HCT116 (cell line): ENCODE measurements at regions not wholly inside any gene's neighbourhood (a gene's known extent, or its start where the extent isn't known, plus 50 kb on each side); places are given as distances from the start of the nearest gene placed in this dataset.

Source experiments
- ATAC-seq: fragments of 200-7000 bp; cut with Tn5 transposase; 2 replicates; pipeline ENCODE4 v1.9.1; 2020; ENCODE audit warnings: mild to moderate bottlenecking, moderate library complexity
- BruUV-seq: library from RNA; stranded (reverse); fragments of 400-500 nt; replicated peaks from 2 replicates; lab custom pipeline; 2021; lab: Mats Ljungman, UMichigan
- CTCF ChIA-PET: fragments of 300-600 bp; sonication (Branson Sonifier 250); formaldehyde crosslinking; loops from one replicate; lab custom pipeline; 2021; ENCODE audit warnings: antibody characterized with exemption; lab: Charles Lee
- POLR2A ChIA-PET: fragments of 300-600, 350-600 bp; sonication (Branson Sonifier 250); formaldehyde crosslinking; loops from one replicate; lab custom pipeline; 2021; ENCODE audit warnings: antibody characterized with exemption; lab: Charles Lee
- RAD21 ChIA-PET, 2 experiments: fragments of 300-600 bp; sonication (Branson Sonifier 250); formaldehyde crosslinking; loops; one replicate each; lab custom pipeline; 2023; ENCODE audit warnings: low total read pairs in 2 of 2; ENCODE audit not compliant: uncharacterized antibody in 2 of 2, unreplicated experiment in 2 of 2, low non-redundant PET in 1 of 2; lab: Charles Lee
- DNase-seq: peaks from one replicate; pipeline ENCODE4 v3.0.0-alpha.2; 2010; ENCODE audit warnings: low read depth, low spot score
- H2AFZ ChIP-seq: fragments of 200-600 bp; shearing (Covaris generic), sonication (generic); 2 replicates; pipeline ENCODE4 v1.6.1; 2017; ENCODE audit warnings: low read depth, mixed run types, mixed read lengths, antibody characterized with exemption, low read length; ENCODE audit not compliant: poor library complexity, severe bottlenecking
- H3K27ac ChIP-seq: 2 replicates; pipeline ENCODE4 v1.5.1; 2012; ENCODE audit warnings: low read depth, low read length
- H3K27me3 ChIP-seq: fragments of 200-600 bp; sonication (generic); 2 replicates; pipeline ENCODE4 v1.6.1; 2016; ENCODE audit warnings: mixed run types, low read length, mixed read lengths; ENCODE audit not compliant: insufficient read depth
- H3K36me3 ChIP-seq, 2 experiments: fragments of 200-500 bp in 1 of 2; fragments of 200-600 bp in 1 of 2; sonication (Bioruptor generic) in 1 of 2; sonication (generic) in 1 of 2; 2 replicates each; pipeline versions ENCODE4 v1.5.1 to v1.6.1; 2014 to 2016; ENCODE audit warnings: low read length in 2 of 2, inconsistent platforms in 1 of 2, mixed read lengths in 1 of 2, mixed run types in 1 of 2; ENCODE audit not compliant: insufficient read depth in 2 of 2, control insufficient read depth in 1 of 2
- H3K4me1 ChIP-seq, 2 experiments: fragments of 200-600 bp in 1 of 2; sonication (generic) in 1 of 2; 2 replicates each; pipeline versions ENCODE4 v1.5.1 to v1.6.1; 2012 to 2017; ENCODE audit warnings: low read length in 2 of 2, inconsistent platforms in 1 of 2, mild to moderate bottlenecking in 1 of 2, mixed read lengths in 1 of 2, mixed run types in 1 of 2, moderate library complexity in 1 of 2; ENCODE audit not compliant: insufficient read depth in 2 of 2, control insufficient read depth in 1 of 2
- H3K4me2 ChIP-seq: fragments of 200-600 bp; sonication (generic); 2 replicates; pipeline ENCODE4 v1.6.1; 2017; ENCODE audit warnings: mixed run types, low read length, mixed read lengths
- H3K4me3 ChIP-seq, 2 experiments: fragments of 200-600 bp in 1 of 2; sonication (generic) in 1 of 2; replicated peaks in 1 of 2; 2 replicates each; pipeline ENCODE4 v1.5.1; 2011 to 2016; ENCODE audit warnings: low read length in 2 of 2, control low read depth in 1 of 2, low read depth in 1 of 2, mild to moderate bottlenecking in 1 of 2, mixed read lengths in 1 of 2, mixed run types in 1 of 2
- H3K79me2 ChIP-seq: fragments of 200-600 bp; sonication (generic); 2 replicates; pipeline ENCODE4 v1.6.1; 2017; ENCODE audit warnings: mild to moderate bottlenecking, mixed run types, low read length, moderate library complexity, mixed read lengths; ENCODE audit not compliant: insufficient read depth
- H3K9ac ChIP-seq: fragments of 200-600 bp; sonication (generic); 2 replicates; pipeline ENCODE4 v1.6.1; 2016; ENCODE audit warnings: low read length, mixed read lengths
- H3K9me2 ChIP-seq: fragments of 200-600 bp; sonication (generic), shearing (Covaris generic); 2 replicates; pipeline ENCODE4 v1.6.1; 2017; ENCODE audit warnings: mixed run types, mild to moderate bottlenecking, moderate library complexity; ENCODE audit not compliant: insufficient read depth
- H3K9me3 ChIP-seq, 2 experiments: fragments of 200-500 bp in 1 of 2; fragments of 200-600 bp in 1 of 2; sonication (Bioruptor generic) in 1 of 2; sonication (generic) in 1 of 2; 2 replicates each; pipeline ENCODE4 v1.6.1; 2014 to 2017; ENCODE audit warnings: low read length in 2 of 2, mixed read lengths in 2 of 2, inconsistent platforms in 1 of 2, low read depth in 1 of 2, mild to moderate bottlenecking in 1 of 2, mixed run types in 1 of 2, moderate library complexity in 1 of 2; ENCODE audit not compliant: control insufficient read depth in 1 of 2, insufficient read depth in 1 of 2
- H4K20me1 ChIP-seq: fragments of 200-600 bp; sonication (generic), shearing (Covaris generic); 2 replicates; pipeline ENCODE4 v1.6.1; 2017; ENCODE audit warnings: mixed run types, mild to moderate bottlenecking, moderate library complexity; ENCODE audit not compliant: insufficient read depth
- CBX3 ChIP-seq: IDR thresholded peaks from 2 replicates; pipeline ENCODE4 v1.6.1; 2012; ENCODE audit warnings: low read depth
- CEBPB ChIP-seq: IDR thresholded peaks from 2 replicates; pipeline ENCODE4 v1.6.1; 2012; ENCODE audit warnings: low read depth
- CTCF ChIP-seq, 3 experiments: fragments of 200-600 bp in 1 of 3; sonication (generic) in 1 of 3; IDR thresholded peaks in 2 of 3; conservative IDR thresholded peaks in 1 of 3; 2 replicates each; pipeline ENCODE4 v1.5.1; 2012 to 2017; ENCODE audit warnings: low read depth in 2 of 3, low read length in 2 of 3, antibody characterized with exemption in 1 of 3, borderline replicate concordance in 1 of 3, control low read depth in 1 of 3, mild to moderate bottlenecking in 1 of 3, mixed read lengths in 1 of 3, mixed run types in 1 of 3, moderate library complexity in 1 of 3; ENCODE audit not compliant: insufficient read depth in 1 of 3
- ELF1 ChIP-seq: IDR thresholded peaks from 2 replicates; pipeline ENCODE4 v1.6.1; 2012; ENCODE audit warnings: low read depth, borderline replicate concordance
- EZH2 ChIP-seq: fragments of 200-600 bp; sonication (generic); IDR thresholded peaks from 2 replicates; pipeline ENCODE4 v1.6.1; 2017; ENCODE audit warnings: antibody characterized with exemption, mixed run types
- JUND ChIP-seq: IDR thresholded peaks from 2 replicates; pipeline ENCODE4 v1.6.1; 2012
- RAD21 ChIP-seq: IDR thresholded peaks from 2 replicates; pipeline ENCODE4 v1.6.1; 2012; ENCODE audit warnings: low read depth, mild to moderate bottlenecking
- SIN3A ChIP-seq: IDR thresholded peaks from 2 replicates; pipeline ENCODE4 v1.6.1; 2012; ENCODE audit warnings: low read depth
- SRF ChIP-seq: IDR thresholded peaks from 2 replicates; pipeline ENCODE4 v1.6.1; 2012; ENCODE audit warnings: low read depth
- TCF7L2 ChIP-seq: IDR thresholded peaks from 2 replicates; pipeline ENCODE4 v1.7.0; 2011; ENCODE audit warnings: borderline replicate concordance, inconsistent platforms; ENCODE audit not compliant: insufficient read depth, insufficient read length; ENCODE audit errors: extremely low read depth
- ZFX ChIP-seq: fragments of 450-650 bp; IDR thresholded peaks from 2 replicates; pipeline ENCODE4 v1.6.1; 2017
- ZNF274 ChIP-seq: fragments of 200-500 bp; sonication (Bioruptor generic); IDR thresholded peaks from 2 replicates; pipeline ENCODE4 v1.6.1; 2014; ENCODE audit warnings: mild to moderate bottlenecking, low read depth, low read length, inconsistent platforms
- intact Hi-C: fragments of 100-400 bp; cut with micrococcal nuclease; formaldehyde crosslinking; loops from 2 replicates; pipeline ENCODE4 v1.10.0; 2022
- TF ChIP-seq, protein P1 (sequence below): IDR thresholded peaks from 2 replicates; pipeline ENCODE4 v1.6.1; 2011; ENCODE audit warnings: mild to moderate bottlenecking, low read length, moderate library complexity; ENCODE audit not compliant: insufficient replicate concordance; ENCODE audit errors: extremely low read depth
- TF ChIP-seq, protein P2 (sequence below): IDR thresholded peaks from 2 replicates; pipeline ENCODE4 v1.6.1; 2012
- TF ChIP-seq, protein P3 (sequence below): IDR thresholded peaks from 2 replicates; pipeline ENCODE4 v1.6.1; 2012; ENCODE audit warnings: low read depth

DNA sequence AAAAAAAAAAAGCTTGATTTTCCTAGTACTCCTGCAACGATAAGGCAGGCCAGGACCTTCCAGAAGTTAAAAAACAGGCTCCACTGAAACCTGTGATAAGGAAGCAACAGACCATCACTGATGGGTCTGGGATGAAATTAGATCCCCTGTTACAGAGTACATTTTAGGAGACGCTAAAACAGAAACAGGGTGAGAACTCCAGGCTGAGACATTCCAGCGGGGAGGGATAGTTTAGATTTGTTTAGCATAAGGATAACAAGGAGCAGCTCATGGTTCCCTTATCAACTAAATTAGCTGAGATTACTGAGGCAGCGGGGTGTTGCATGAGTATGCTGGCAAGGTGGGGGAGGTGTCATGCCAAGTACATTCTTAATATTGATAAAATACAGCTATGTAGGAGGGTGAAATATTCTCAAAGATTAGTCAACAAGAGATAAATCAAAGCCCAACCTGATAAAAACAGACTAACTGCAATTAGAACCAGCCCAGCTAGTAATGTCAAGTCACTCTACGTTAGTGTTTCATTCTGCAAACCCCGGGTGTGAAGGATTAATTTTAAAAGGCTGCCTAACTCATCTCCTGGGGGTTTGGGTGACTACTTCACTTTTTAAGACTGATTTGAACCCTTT is 75.0 kb upstream of the BZW1 start (continued):
- TF ChIP-seq, protein P1, sequence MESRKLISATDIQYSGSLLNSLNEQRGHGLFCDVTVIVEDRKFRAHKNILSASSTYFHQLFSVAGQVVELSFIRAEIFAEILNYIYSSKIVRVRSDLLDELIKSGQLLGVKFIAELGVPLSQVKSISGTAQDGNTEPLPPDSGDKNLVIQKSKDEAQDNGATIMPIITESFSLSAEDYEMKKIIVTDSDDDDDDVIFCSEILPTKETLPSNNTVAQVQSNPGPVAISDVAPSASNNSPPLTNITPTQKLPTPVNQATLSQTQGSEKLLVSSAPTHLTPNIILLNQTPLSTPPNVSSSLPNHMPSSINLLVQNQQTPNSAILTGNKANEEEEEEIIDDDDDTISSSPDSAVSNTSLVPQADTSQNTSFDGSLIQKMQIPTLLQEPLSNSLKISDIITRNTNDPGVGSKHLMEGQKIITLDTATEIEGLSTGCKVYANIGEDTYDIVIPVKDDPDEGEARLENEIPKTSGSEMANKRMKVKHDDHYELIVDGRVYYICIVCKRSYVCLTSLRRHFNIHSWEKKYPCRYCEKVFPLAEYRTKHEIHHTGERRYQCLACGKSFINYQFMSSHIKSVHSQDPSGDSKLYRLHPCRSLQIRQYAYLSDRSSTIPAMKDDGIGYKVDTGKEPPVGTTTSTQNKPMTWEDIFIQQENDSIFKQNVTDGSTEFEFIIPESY: no peak
- TF ChIP-seq RAD21: no peak

DNA sequence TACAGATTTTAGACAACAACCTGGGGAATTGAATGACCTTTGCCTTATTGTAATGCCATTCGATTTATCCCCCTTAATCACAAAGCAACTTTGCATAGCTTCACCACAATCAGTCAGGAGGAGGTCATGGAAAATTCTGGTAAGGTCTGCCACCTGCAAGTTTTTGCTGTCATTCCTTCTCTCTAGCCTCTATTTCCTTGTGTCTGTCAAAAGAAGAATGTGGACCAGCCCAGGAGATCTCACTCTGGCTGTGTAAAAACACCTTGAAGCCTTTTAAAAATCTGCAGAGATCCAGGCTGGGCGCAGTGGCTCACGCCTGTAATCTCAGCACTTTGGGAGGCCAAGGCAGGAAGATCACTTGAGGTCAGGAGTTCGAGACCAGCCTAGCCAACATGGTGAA is 74.1 kb upstream of the BZW1 start:
- DNase-seq (no peak), ATAC-seq (no peak)
- Histone ChIP-seq H3K4me1 (peaks cover 0 to 14% of the 10 kb centered on the region in 2 experiments; a peak in 1 of 4 replicates), H3K4me2 (no peak overlapping the region), H3K9ac (no peak overlapping the region), H3K9me2 (no peaks in the 10 kb centered on the region), H3K4me3 (no peak overlapping the region), H3K9me3 (no peaks in the 10 kb centered on the region), H3K27me3 (no peaks in the 10 kb centered on the region), H4K20me1 (no peaks in the 10 kb centered on the region), H3K27ac (no peak overlapping the region), H3K36me3 (no peaks in the 10 kb centered on the region), H2AFZ (no peak overlapping the region), H3K79me2 (no peaks in the 10 kb centered on the region)
- intact Hi-C loops: no loop called here
- ChIA-PET CTCF (interaction anchor here (2.3 kb wide), 1 partner anchor 24 kb away, joined by 10 read pairs; no protein-coding TSS in a partner anchor), POLR2A (no interaction called here), RAD21 (no interaction called here)
- no TSS peak for BruUV-seq
- TF ChIP-seq, protein P1: no peak
- TF ChIP-seq, protein P2, sequence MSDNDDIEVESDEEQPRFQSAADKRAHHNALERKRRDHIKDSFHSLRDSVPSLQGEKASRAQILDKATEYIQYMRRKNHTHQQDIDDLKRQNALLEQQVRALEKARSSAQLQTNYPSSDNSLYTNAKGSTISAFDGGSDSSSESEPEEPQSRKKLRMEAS: no peak
- no peak for TF ChIP-seq ZFX
- no peak for TF ChIP-seq JUND
- TF ChIP-seq SIN3A: no peak
- TF ChIP-seq CEBPB: no peak
- TF ChIP-seq EZH2: no peak
- no peak for TF ChIP-seq TCF7L2
- TF ChIP-seq CBX3: no peak
- TF ChIP-seq, protein P3, sequence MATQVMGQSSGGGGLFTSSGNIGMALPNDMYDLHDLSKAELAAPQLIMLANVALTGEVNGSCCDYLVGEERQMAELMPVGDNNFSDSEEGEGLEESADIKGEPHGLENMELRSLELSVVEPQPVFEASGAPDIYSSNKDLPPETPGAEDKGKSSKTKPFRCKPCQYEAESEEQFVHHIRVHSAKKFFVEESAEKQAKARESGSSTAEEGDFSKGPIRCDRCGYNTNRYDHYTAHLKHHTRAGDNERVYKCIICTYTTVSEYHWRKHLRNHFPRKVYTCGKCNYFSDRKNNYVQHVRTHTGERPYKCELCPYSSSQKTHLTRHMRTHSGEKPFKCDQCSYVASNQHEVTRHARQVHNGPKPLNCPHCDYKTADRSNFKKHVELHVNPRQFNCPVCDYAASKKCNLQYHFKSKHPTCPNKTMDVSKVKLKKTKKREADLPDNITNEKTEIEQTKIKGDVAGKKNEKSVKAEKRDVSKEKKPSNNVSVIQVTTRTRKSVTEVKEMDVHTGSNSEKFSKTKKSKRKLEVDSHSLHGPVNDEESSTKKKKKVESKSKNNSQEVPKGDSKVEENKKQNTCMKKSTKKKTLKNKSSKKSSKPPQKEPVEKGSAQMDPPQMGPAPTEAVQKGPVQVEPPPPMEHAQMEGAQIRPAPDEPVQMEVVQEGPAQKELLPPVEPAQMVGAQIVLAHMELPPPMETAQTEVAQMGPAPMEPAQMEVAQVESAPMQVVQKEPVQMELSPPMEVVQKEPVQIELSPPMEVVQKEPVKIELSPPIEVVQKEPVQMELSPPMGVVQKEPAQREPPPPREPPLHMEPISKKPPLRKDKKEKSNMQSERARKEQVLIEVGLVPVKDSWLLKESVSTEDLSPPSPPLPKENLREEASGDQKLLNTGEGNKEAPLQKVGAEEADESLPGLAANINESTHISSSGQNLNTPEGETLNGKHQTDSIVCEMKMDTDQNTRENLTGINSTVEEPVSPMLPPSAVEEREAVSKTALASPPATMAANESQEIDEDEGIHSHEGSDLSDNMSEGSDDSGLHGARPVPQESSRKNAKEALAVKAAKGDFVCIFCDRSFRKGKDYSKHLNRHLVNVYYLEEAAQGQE: no peak
- no peak for TF ChIP-seq SRF
- no peak for TF ChIP-seq ELF1
- TF ChIP-seq ZNF274: no peak
- TF ChIP-seq CTCF (IDR thresholded peaks at IDR 0.05 in 2 of 3, conservative IDR thresholded peaks at IDR 0.05 in 1 of 3; ENCODE audit: borderline replicate concordance in 1 of 3, insufficient read depth in 1 of 3, low read depth in 2 of 3, low read length in 2 of 3): no peak
